Effector CD4-positive, alpha-beta T cell (primary cell): ENCODE measurements at regions not wholly inside any gene's neighbourhood (a gene's known extent, or its start where the extent isn't known, plus 50 kb on each side); places are given as distances from the start of the nearest gene placed in this dataset.
"Not testable (repeated sequence)": the region's sequence is repeated elsewhere in the genome, so short reads cannot be mapped to it uniquely, and the experiment has no call there.

Experiments
- DNase-seq: peaks from one replicate; pipeline ENCODE4 v3.0.0-alpha.2; 2020

DNA sequence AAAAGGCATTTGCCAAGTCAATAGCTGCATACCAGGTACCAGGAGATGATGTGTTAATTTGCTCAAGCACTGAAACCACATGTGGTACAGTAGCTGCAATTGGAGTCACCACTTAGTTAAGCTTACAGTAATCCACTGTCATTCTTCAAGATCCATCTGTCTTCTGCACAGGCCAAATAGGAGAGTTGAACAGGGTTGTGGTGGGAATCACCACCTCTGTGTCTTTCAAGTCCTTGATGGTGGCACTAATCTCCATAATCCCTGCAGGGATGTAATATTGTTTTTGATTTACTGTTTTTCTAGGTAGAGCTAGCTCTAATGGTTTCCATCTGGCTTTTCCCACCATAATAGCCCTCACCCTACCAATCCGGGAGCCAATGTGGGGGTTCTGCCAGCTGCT, 91.9 kb downstream of the FCRL5 start:
- DNase-seq: no peak

DNA sequence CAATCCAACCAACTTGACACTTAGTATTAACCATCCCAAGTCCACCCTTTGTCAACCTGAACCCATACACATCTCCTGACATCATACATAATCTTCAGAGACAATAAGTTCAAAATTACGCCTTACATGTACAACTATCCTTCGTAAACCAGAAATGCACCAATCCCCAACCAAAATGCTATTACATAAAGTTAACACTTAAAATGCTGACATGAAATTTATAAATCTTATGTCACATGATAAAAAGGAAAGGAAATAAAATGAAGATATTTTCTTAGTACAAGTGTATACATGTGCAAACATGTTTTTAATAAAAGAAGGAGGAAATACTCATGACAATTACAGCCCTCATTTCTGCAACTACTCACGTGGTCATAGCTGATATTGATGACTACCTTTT, 95.0 kb downstream of the FCRL5 start:
- DNase-seq: no peak

DNA sequence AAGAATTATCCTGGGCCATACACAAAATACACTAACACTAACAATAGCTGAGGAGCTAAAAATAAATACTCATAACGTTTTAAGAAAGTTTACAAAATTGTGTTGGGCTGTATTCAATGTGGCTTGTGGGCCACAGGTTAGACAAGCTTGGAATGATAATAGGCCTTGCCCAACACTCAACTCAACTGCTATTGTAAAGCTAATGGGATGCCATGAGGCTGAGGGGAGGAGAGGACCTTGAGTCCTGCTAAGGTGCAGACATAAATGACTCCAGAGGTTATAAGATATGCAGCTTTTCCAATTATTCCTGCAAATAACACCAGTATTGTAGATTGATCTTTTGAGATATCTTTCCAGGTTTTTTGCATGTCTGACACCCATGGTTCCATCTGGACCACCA, 97.0 kb downstream of the FCRL5 start:
- DNase-seq: no peak

DNA sequence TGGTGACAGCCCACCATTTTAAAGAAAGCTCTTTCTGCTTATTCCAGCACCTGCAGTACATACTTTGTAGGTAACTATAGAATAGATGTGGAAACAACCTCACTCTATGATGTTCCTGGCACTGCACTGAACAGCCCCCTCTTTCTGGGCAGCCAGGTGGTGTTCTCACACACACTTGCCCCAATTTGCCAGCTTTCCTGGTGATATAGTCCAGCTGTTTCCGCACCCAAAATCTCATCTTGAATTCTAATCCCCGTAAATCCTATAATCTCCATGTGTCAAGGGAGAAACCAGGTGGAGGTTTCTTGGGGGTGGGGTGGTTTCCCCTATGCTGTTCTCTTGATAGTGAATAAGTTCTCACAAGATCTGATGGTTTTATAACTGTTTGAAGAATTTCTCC, 102.2 kb downstream of the FCRL5 start:
- DNase-seq: no peak

DNA sequence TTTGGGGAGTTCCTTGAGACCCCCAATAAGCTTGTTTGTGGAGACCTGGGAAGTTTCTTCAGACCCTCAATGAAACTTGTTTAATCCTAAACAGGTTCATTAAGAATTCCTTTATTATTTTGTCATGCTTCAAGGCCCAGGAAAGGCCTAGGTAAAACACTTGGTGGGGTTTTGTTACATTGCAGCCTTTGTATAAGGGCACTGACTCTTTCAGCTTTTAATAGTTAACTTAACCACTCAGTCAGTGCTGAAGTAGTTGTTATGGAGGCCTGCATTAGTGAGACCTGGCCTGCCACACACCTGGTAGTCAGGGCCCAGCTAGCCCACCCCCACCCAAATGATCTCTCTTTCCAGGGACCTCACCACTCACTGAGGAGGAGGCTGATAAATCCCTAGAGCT, 103.7 kb downstream of the FCRL5 start:
- no peak for DNase-seq

DNA sequence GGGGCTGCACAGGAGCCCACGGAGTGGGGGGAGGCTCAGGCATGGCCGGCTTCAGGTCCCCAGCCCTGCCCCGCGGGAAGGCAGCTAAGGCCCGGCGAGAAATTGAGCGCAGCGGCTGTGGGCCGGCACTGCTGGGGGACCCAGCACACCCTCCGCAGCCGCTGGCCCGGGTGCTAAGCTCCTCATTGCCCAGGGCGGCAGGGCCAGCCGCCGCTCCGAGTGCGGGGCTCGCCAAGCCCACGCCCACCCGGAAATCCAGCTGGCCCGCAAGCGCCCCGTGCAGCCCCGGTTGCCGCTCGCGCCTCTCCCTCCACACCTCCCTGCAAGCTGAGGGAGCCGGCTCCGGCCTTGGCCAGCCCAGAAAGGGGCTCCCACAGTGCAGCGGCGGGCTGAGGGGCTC, 106.0 kb downstream of the FCRL5 start:
- not testable (repeated sequence) for DNase-seq

DNA sequence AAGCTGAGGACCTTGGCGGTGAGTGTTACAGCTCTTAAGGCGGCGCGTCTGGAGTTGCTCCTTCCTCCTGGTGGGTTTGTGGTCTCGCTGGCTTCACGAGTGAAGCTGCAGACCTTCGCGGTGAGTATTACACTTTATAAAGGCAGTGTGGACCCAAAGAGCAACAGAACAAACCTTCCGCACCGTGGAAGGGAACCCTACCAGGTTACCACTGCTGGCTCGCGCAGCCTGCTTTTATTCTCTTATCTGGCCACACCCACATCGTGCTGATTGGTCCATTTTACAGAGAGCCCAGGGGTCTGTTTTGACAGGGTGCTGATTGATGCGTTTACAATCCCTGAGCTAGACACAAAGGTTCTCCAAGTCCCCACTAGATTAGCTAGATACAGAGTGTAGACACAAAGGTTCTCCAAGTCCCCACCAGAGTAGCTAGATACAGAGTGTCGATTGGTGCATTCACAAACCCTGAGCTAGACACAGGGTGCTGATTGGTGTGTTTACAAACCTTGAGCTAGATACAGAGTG, 106.6 kb downstream of the FCRL5 start:
- DNase-seq: not testable (repeated sequence)

DNA sequence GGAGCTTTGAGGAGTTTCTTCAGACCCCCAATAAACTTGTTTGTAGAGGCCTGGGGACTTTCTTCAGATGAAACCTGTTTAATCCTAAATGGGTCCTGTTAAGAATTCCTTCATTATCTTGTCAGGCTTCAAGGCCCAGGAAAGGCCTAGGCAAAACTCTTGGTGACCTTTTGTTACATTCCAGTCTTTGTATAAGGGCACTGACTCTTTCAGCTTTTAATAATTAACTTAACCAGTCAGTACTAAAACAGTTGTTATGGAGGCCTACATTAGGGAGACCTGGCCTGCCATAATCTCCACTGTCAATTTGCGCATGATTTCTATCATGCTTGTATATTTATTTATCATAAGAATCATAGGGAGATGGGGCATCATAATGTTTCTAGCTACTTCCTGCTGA, 110.2 kb downstream of the FCRL5 start:
- DNase-seq: no peak

DNA sequence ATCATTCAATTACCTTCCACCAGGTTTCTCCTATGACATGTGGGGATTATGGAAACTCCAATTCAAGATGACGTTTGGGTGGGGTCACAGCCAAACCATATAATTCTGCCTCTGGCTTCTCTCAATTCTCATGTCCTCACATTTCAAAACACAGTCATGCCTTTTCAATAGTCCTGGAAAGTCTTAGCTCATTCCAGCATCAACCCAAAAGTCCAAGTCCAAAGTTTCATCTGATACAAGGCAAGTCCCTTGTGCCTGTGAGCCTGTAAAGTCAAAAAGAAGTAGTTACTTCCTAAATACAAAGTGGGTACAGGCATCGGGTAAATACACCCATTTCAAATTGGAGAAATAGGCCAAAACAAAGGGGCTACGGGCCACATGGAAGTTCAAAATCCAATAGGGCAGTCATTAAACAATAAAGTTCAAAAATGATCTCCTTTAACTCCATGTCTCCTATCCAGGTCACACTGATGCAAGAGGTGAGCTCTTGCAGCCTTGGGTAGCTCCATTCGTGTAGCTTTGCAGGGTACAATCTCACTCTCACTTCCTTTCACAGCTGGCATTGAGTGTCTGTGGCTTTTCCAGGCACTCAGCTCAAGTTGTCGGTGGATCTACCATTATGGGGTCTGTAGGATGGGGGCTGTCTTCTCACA, 112.9 kb downstream of the FCRL5 start:
- DNase-seq: no peak

DNA sequence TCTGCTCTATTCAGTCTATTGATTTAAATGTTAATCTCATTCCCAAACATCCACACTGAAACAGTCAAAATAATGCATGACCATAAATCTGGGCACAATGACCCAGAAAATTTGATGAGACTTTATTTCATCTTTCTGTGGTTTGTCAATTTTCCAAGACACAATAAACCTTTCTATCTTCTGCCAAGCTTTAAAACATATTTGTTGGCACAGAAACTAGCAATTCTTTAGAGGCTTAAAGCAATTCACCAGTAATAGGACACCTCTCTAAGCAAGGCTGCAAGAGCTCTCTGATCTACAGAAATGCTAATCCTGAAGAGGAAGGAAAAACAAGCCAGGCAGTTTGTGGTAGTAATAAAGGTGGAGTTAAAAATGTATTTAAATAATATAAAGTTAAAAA, 113.7 kb downstream of the FCRL5 start:
- no peak for DNase-seq

DNA sequence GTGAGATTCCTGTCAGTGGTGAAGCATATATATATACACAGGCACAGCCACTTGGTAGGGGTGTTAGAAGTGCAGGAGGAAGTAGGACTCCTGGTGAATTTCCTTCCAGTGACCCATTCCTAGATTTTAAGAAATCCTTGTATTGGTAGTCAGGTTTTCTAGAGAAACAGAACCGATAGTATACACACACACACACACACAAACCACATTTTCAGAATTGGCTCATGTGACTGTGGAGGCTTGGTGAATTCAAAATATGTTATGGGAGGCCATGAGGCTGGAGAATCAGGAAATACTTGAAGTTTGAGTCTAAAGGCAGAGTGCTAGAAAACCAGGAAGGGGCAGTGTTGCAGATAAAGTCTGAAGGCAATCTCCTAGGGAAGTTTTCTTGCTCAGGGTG, 114.2 kb downstream of the FCRL5 start:
- no peak for DNase-seq

DNA sequence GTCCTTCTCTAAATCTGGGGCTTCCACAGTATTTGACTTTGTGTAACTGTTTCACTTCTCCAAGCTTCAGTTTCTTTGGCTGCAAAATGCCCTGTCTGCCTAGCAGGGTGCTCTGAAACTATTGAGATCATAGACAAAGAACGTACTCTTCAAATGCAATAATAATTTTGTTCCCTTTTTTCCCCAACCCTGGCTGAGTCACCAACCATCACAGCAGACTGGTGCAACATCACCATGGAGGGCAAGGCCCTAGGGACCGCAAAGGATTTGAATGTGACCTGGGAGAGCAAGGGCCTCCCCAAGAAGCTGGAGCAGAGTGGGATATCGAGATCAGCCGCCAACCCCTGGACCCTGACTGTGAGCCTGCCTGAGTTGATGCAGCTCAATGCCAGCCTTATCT, 115.0 kb downstream of the FCRL5 start:
- no peak for DNase-seq

DNA sequence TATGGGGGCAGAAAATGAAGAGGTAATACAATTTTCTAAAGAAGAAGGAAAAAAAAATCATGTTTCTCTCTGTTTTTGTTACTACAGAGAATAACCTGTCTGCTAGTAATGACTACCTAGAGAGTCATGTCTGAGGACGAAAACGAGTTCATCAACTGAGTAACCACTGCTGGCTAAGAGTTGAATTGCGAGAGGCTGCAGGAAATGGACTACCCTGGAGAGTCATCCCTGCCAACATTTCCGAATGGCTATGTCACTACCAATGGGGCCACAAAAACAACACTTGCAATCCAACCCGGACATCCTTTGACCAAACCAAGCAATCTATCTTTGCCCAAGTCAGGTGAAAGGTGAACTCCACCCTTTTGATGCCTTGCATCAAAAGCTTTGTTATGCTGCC, 120.6 kb downstream of the FCRL5 start:
- no peak for DNase-seq

DNA sequence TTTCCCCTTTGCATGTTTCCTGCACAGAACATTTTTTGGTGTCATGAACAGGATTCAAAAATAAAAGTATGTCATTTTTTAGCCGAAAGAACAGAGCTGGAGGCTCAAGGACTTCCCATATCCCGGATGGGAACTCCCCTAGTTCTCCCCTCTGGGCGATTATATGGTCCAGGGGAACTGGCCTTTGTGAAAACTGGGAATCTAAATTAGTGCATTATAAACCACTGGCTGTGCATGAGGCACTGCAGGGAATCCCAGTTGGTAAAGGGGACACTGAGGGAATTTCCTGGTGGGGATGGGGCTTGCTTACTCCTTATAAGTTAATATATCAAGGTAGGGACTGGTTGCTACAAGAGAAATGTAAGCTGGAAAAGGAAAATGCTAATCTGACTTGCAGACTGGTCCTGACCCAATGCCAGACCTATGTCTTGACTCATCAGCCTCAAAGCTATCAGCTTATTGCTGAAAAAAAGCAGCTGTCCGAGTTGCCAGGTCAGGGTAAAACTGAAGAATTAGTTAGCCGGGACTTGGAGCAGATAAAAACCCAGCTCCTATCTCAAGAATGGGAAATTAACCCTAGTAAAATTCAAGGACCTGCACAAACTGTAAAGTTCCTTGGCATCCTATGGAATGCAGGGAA, 122.6 kb downstream of the FCRL5 start:
- no peak for DNase-seq

DNA sequence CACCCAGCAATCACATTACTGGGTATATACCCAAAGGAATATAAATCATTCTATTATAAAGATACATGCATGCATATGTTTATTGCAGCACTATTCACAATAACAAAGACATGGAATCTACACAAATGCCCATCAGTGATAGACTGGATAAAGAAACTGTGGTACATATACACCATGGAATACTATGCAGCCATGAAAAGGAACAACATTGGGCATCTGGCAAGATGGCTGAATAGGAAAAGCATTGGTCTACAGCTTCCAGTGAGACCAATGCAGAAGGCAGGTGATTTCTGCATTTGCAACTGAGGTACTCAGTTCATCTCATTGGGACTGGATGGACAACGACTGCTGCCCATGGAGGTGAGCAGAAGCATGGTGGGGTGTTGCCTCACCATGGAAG, 128.6 kb downstream of the FCRL5 start:
- not testable (repeated sequence) for DNase-seq

DNA sequence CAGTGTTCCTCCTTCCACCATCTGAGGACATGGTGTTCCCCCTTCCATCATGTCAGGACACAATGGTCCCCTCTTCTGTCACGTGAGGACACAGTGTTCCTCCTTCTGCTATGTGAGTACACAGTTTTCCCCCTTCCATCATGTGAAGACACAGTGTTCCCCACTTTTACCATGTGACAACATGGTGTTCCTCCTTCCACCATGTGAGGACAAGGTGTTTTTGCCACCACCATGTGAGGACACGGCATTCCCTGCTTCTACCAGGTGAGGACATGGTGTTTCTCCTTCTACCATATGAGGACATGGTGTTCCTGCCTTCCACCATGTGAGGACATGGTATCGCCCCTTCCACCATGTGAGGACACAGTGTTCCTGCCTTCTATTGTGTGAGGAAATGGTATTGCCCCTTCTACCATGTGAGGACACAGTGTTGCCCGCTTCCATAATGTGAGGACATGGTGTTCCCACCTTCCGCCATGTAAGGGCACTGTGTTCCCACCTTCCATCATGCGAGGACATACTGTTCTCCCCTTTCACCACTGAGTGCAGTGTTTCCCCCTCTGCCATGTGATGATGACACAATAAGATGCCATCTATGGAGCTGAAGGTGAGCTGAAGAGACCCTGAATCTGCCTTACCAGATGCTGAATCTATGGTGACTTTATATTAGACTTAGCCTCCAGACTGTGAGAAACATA, 132.3 kb downstream of the FCRL5 start:
- no peak for DNase-seq

DNA sequence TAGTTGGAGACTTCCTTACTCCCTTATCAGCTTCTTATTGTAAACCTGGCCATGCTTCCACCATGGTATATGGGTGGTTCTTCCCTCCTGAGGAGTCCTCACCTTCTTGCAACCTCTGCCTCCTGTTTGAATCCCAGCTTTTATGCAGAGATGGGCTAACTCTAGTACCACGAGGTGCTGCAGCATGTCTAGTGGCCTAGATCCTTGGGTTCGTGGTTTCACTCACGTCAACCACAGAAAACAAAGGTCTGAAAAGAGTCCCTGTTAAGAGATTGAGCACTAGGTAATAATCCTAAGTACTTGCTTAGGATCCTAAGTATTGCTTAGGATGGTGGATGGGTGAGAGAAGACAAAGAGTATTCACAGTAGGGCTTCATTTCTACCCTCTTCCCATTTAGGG, 133.7 kb downstream of the FCRL5 start:
- DNase-seq: no peak

DNA sequence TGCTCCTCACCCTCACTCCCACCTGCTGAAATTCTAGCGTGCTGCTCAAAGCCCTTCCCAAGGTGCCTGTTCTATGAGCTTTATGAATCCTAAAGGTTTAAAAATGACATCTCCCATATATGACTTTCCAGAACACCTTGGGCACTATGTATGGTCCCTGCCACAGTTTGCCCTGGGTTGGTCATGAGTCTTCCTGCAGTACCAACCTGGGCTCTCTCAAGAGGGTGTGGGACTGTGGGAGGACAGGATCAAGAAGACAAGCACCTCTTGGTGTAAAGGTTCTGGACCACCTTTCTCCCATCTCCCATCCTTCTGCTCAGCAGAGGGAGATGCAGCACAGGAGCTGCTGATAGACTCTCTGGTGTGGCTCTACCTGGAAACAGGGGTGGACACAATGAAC, 134.1 kb downstream of the FCRL5 start:
- DNase-seq: no peak

DNA sequence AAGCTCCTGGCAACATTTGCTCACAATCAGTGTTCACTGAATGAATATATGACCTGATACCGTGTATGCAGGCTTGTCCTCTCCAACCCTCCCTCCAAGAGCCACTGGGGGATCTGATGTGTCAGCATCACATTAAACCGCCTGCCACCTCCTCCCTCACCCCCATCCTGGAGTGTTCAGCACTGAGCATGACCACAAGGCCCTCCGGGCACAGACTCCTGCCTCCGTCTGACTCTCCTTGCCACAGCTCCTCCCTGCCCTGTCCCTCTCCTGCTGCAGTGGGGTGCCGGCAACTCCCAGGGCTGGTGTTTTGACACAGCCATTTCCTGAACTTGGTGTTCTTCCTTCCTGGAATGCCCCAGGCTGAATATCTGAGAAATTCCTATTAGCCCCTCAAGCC, 136.7 kb downstream of the FCRL5 start:
- DNase-seq: no peak

DNA sequence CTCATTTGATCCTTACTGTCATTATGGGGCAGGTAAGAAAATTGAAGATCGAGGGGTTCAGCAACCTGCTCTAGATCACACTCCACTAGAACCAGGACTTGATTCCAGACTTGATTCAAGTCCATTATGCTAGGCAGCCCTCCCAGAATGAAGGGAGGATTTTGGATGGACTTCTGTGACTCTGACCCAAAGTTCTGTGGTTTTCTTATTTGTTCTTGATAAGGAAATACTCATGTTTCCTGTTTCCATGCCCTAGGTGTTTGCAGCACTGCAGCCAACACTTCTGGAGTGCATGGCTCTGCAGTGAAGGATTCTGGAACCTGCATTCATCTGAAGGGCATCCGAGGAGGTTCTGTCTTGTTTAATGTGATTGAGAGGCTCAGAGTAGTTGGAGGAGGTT, 140.0 kb downstream of the FCRL5 start:
- DNase-seq: no peak

DNA sequence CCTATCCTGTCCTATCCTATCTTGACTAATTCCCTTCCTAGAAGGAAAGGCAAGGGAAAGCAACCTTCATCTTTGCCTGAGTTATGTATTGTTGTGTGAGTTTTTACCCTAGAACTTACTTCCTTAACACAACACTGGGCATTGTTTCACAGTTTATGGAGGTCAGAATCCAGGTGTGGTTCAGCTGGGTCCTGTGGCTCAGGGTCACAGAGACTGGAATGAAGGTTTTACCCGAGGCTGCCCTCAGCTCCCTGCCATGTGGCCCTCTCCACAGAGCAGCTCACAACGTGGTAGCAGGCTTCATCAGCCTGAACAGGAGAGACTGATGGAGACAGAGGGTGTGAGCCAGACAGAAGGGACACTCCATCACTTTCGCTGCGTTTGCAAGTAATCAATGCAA, 140.5 kb downstream of the FCRL5 start:
- no peak for DNase-seq

DNA sequence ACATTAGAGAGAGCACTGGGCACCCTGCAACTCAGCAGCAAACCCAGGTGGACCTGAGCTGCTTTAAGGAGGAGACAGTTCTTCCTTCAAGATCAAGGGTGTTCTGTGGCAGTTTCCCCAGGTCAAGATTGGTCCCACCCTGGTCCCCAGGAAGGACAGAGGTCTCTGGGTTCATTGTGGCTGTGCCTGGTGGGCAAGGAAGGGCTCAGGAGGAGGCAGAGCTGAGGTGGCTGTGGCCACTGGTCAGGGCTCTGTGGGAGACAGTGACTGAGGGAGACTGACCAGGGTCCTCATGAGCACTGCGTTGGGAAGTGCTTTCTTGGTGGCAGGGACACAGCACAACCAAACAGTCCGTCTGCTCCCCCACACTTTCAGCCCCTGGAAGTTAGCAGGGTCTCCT, 141.3 kb downstream of the FCRL5 start:
- DNase-seq: no peak

DNA sequence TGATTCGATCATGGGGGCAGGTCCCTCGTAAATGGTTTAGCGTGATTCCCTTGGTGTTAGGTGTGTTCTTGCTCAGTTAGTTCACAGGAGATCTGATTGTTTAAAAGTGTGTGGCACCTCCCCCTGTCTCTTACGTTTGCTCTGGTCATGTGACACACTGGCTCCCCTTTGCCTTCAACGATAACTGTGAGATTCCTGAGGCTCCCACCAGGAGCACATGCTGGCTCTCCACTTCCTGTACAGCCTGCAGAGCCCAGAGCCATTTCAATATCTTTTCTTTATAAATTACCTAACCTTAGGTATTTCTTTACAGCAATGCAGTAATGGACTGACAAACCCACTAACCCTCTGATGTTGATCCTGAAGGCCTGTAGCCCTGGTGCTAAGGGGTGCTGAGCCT, 141.9 kb downstream of the FCRL5 start:
- DNase-seq: no peak

DNA sequence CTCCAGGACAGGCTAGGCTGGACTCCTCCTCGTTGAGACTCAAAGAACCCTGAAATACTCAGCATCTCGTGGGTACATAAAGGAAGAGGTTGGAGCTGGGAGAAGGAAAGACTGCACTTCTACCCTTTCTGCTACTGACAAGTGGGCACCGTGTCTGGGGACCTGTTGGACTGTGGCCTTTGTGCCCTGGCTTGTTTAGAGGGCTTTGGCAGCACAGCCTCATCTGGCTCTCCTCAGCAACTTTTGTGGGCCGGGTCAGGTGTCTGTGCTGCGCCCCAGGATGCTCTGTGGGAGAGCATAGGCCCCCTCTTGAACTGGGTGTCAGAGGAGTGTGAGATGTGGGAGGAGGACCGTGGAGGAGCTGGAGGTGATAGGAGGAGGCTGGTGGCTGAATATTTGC, 142.4 kb downstream of the FCRL5 start:
- no peak for DNase-seq
